Thyroid gland (tissue), 4 donors: ENCODE measurements at regions not wholly inside any gene's neighbourhood (a gene's known extent, or its start where the extent isn't known, plus 50 kb on each side); places are given as distances from the start of the nearest gene placed in this dataset.

ENCODE experiments used
- CTCF ChIP-seq, 6 experiments: fragments of 200-600 bp in 3 of 6; fragments of 450-650 bp in 3 of 6; sonication (generic) in 3 of 6; IDR thresholded peaks; one replicate each; pipeline ENCODE4 v1.5.1; 2016 to 2019; ENCODE audit warnings: antibody characterized with exemption in 6 of 6, mild to moderate bottlenecking in 2 of 6, inconsistent platforms in 1 of 6, moderate library complexity in 1 of 6
- POLR2A ChIP-seq, 2 donors: fragments of 450-650 bp; IDR thresholded peaks; one replicate each; pipeline ENCODE4 v1.6.1; 2017; ENCODE audit warnings: antibody characterized with exemption in 2 of 2, mild to moderate bottlenecking in 2 of 2, moderate library complexity in 1 of 2

GRCh38 chr6:6491761-6492160, 96.8 kb upstream of the LY86 start:
- no peak for TF ChIP-seq CTCF (IDR thresholded peaks at IDR 0.05)
- no peak for TF ChIP-seq POLR2A (IDR thresholded peaks at IDR 0.05)
